Endothelial cell of umbilical vein (primary cell): ENCODE measurements at regions not wholly inside any gene's neighbourhood (a gene's known extent, or its start where the extent isn't known, plus 50 kb on each side); places are given as distances from the start of the nearest gene placed in this dataset.

ENCODE experiments used
- BruUV-seq: library from RNA; stranded (reverse); fragments of 400-500 nt; replicated peaks from 2 replicates; lab custom pipeline; 2021; lab: Mats Ljungman, UMichigan
- CTCF ChIA-PET: fragments of 300-600, 350-600 bp; sonication (Branson Sonifier 250); formaldehyde crosslinking; loops from one replicate; lab custom pipeline; 2021; ENCODE audit warnings: antibody characterized with exemption, inconsistent platforms; lab: Charles Lee
- POLR2A ChIA-PET: fragments of 300-600, 350-600 bp; sonication (Branson Sonifier 250); formaldehyde crosslinking; loops from one replicate; lab custom pipeline; 2021; ENCODE audit warnings: antibody characterized with exemption, inconsistent platforms; lab: Charles Lee
- DNase-seq: peaks from one replicate; pipeline ENCODE4 v3.0.0-alpha.2; 2011; ENCODE audit warnings: low read depth, low spot score
- FAIRE-seq: peaks from 2 replicates; lab custom pipeline; 2011; peaks lifted over from hg19 to GRCh38; lab: Jason Lieb, UNC
- H2AFZ ChIP-seq: 2 replicates; pipeline ENCODE4 v1.6.0; 2012; ENCODE audit warnings: low read depth, low read length, control low read depth, inconsistent platforms
- H3K27ac ChIP-seq: 2 replicates; pipeline ENCODE4 v1.5.1; 2011; ENCODE audit warnings: low read depth, mild to moderate bottlenecking, control low read depth, low read length, moderate library complexity; ENCODE audit not compliant: insufficient read depth
- H3K27me3 ChIP-seq, 2 experiments: 2 replicates each; pipeline versions ENCODE4 v1.6.0 to v1.6.1; 2011; ENCODE audit warnings: low read length in 2 of 2, mixed read lengths in 1 of 2; ENCODE audit not compliant: control insufficient read depth in 2 of 2, insufficient read depth in 2 of 2
- H3K36me3 ChIP-seq, 2 experiments: 2 replicates in 1 of 2; 3 replicates in 1 of 2; pipeline ENCODE4 v1.5.1; 2011; ENCODE audit warnings: low read length in 2 of 2, mild to moderate bottlenecking in 1 of 2, moderate library complexity in 1 of 2; ENCODE audit not compliant: control insufficient read depth in 2 of 2, insufficient read depth in 2 of 2; ENCODE audit errors: extremely low read depth in 1 of 2
- H3K4me1 ChIP-seq: 3 replicates; pipeline ENCODE4 v1.5.1; 2011; ENCODE audit warnings: mild to moderate bottlenecking, low read length; ENCODE audit not compliant: control insufficient read depth, insufficient read depth; ENCODE audit errors: extremely low read depth
- H3K4me2 ChIP-seq: 2 replicates; pipeline ENCODE4 v1.6.1; 2011; ENCODE audit warnings: low read length, control low read depth, mixed read lengths; ENCODE audit not compliant: insufficient read depth
- H3K4me3 ChIP-seq, 3 experiments: fragments of 200-600 bp in 1 of 3; sonication (generic), shearing (Covaris generic) in 1 of 3; replicated peaks in 1 of 3; 2 replicates each; pipeline ENCODE4 v1.5.1; 2011 to 2016; ENCODE audit warnings: control low read depth in 3 of 3, low read length in 3 of 3, mild to moderate bottlenecking in 2 of 3, inconsistent platforms in 1 of 3, low read depth in 1 of 3, moderate library complexity in 1 of 3; ENCODE audit not compliant: insufficient read depth in 1 of 3
- H3K79me2 ChIP-seq: 2 replicates; pipeline ENCODE4 v1.6.0; 2012; ENCODE audit warnings: low read length, inconsistent platforms; ENCODE audit not compliant: control insufficient read depth, insufficient read depth
- H3K9ac ChIP-seq: replicated peaks from 2 replicates; pipeline ENCODE3; 2011; ENCODE audit warnings: low read length, control low read depth; ENCODE audit not compliant: insufficient read depth; ENCODE audit errors: extremely low read depth
- H3K9me1 ChIP-seq: replicated peaks from 3 replicates; pipeline ENCODE4 v1.6.0; 2011; ENCODE audit warnings: mild to moderate bottlenecking, low read length; ENCODE audit not compliant: control insufficient read depth, insufficient read depth; ENCODE audit errors: extremely low read depth
- H3K9me3 ChIP-seq: replicated peaks from 2 replicates; pipeline ENCODE4 v1.5.1; 2012; ENCODE audit warnings: low read length, inconsistent platforms; ENCODE audit not compliant: control insufficient read depth, insufficient read depth
- H4K20me1 ChIP-seq: replicated peaks from 2 replicates; pipeline ENCODE3; 2011; ENCODE audit warnings: mild to moderate bottlenecking, low read length; ENCODE audit not compliant: control insufficient read depth, insufficient read depth; ENCODE audit errors: extremely low read depth
- EZH2 ChIP-seq: IDR thresholded peaks from 2 replicates; pipeline ENCODE4 v1.6.1; 2012; ENCODE audit warnings: borderline replicate concordance, low read depth, mild to moderate bottlenecking, moderate library complexity, low read length, inconsistent platforms; ENCODE audit not compliant: severe bottlenecking
- JUN ChIP-seq: IDR thresholded peaks from 2 replicates; pipeline ENCODE4 v1.6.1; 2011; ENCODE audit warnings: borderline replicate concordance, low read depth; ENCODE audit not compliant: insufficient read length, insufficient read depth
- POLR2AphosphoS5 ChIP-seq: IDR thresholded peaks from 2 replicates; pipeline ENCODE4 v1.6.1; 2012; ENCODE audit warnings: low read depth, mild to moderate bottlenecking, control low read depth, low read length, moderate library complexity; ENCODE audit not compliant: insufficient read depth
- dilution Hi-C: fragments of 300-500 bp; cut with MboI; formaldehyde crosslinking; loops from one replicate; pipeline ENCODE4 v1.15.0; 2019; ENCODE audit warnings: low sequenced_read_pairs; ENCODE audit not compliant: extremely low pct_ligation_motif_present
- intact Hi-C: fragments of 100-400 bp; cut with micrococcal nuclease; formaldehyde crosslinking; loops from one replicate; pipeline ENCODE4 v1.10.0; 2022
- TF ChIP-seq, protein P1 (sequence below): IDR thresholded peaks from 2 replicates; pipeline ENCODE4 v1.6.1; 2011; ENCODE audit not compliant: insufficient read depth, insufficient read length

DNA sequence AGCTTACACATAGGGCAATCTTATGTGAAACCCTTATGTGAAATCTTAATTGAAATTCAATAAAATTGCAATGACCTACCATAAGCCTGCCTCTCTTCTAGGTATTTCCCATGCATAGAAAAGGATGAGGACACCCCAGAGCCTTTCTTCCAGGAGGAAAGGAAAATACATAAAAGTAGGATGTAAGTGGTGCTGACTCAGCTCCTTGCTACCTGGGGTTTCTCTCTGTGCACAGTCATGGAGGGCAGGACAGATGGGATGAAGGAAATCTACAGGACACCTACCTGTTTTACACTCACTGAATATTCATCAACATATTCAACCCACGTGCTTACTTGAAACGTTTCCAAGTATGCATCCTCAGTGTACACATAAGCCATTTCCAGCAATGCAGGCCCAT, 1299.2 kb upstream of the SLC10A2 start:
- CTCF ChIA-PET: no interaction called here

DNA sequence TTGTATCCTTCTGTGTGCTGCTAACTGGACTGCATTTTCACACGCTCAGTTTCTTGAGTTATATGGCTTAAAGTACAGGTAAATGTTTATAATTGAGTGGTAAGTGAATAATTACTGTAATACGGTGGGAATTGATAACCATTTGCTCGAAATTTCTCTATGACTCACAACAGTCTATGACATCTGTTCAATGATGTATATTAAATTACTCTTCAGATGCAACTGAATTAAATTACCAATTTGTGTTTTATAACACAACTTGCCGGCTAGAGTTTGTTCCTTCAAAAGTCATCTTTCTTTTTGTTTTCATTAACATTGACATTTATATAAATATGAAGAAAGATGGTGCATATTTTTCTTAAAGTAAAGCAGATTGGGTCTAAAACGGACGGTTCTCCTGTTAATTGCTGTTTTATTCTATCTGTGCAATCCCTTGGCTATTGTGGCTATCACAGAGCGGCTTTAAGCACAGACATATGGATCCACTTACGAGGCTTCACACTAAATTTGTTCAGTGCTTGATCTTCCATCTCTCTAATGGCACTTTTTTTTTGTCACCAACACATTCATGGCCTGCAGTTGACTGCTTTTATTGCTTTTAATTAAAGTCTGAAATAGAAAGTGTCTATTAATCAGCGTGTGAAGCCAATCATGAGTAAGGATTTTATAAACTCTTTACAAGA, 1291.6 kb upstream of the SLC10A2 start:
- dilution Hi-C loops (no loop called here), intact Hi-C loops (no loop called here)
- Histone ChIP-seq H3K79me2 (no peaks in the 10 kb centered on the region), H3K4me1 (no peaks in the 10 kb centered on the region), H2AFZ (no peak overlapping the region), H3K9me1 (no peaks in the 10 kb centered on the region), H3K4me2 (no peak overlapping the region), H3K27ac (no peak overlapping the region), H3K27me3 (no peaks in the 10 kb centered on the region), H4K20me1 (no peaks in the 10 kb centered on the region), H3K4me3 (no peak overlapping the region), H3K9ac (no peak overlapping the region), H3K36me3 (no peaks in the 10 kb centered on the region), H3K9me3 (no peaks in the 10 kb centered on the region)
- ChIA-PET CTCF (no interaction called here), POLR2A (no interaction called here)
- no TSS peak for BruUV-seq
- no peak for TF ChIP-seq POLR2AphosphoS5
- no peak for TF ChIP-seq JUN
- DNase-seq (no peak), FAIRE-seq (no peak)

More for the DNA sequence above, 1299.2 kb upstream of the SLC10A2 start:
- H3K9ac ChIP-seq: no peak overlapping the region
- dilution Hi-C loops (no loop called here), intact Hi-C loops (no loop called here)
- H3K4me3 ChIP-seq: no peak overlapping the region
- BruUV-seq: no TSS peak
- no peaks in the 10 kb centered on the region for H3K36me3 ChIP-seq
- H3K27me3 ChIP-seq: no peaks in the 10 kb centered on the region
- H3K79me2 ChIP-seq: no peaks in the 10 kb centered on the region
- DNase-seq (no peak), FAIRE-seq (no peak)
- POLR2A ChIA-PET: no interaction called here
- H3K9me1 ChIP-seq: no peaks in the 10 kb centered on the region
- H3K9me3 ChIP-seq: no peaks in the 10 kb centered on the region
- H3K27ac ChIP-seq: no peak overlapping the region
- no peak for TF ChIP-seq EZH2
- TF ChIP-seq, protein P1, sequence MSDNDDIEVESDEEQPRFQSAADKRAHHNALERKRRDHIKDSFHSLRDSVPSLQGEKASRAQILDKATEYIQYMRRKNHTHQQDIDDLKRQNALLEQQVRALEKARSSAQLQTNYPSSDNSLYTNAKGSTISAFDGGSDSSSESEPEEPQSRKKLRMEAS: no peak
- H4K20me1 ChIP-seq: no peaks in the 10 kb centered on the region
- H2AFZ ChIP-seq: no peak overlapping the region
- no peaks in the 10 kb centered on the region for H3K4me1 ChIP-seq
- no peak overlapping the region for H3K4me2 ChIP-seq
